Keratinocyte (primary cell): ENCODE measurements at regions not wholly inside any gene's neighbourhood (a gene's known extent, or its start where the extent isn't known, plus 50 kb on each side); places are given as distances from the start of the nearest gene placed in this dataset.

Experiments
- DNase-seq: peaks from one replicate; pipeline ENCODE4 v3.0.0-alpha.2; 2011; ENCODE audit warnings: low read depth, missing footprints, low spot score
- FAIRE-seq: peaks from 2 replicates; lab custom pipeline; 2011; peaks lifted over from hg19 to GRCh38; lab: Jason Lieb, UNC
- H2AFZ ChIP-seq: 2 replicates; pipeline ENCODE4 v1.6.0; 2012; ENCODE audit warnings: low read length, control low read depth, inconsistent platforms; ENCODE audit not compliant: control insufficient read depth
- H3K27ac ChIP-seq: 2 replicates; pipeline ENCODE4 v1.5.1; 2011; ENCODE audit warnings: low read length; ENCODE audit not compliant: control insufficient read depth, insufficient read depth
- H3K27me3 ChIP-seq: 3 replicates; pipeline ENCODE4 v1.6.0; 2011; ENCODE audit warnings: low read length; ENCODE audit not compliant: control insufficient read depth, insufficient read depth; ENCODE audit errors: extremely low read depth
- H3K36me3 ChIP-seq, 2 experiments: 2 replicates in 1 of 2; 3 replicates in 1 of 2; pipeline ENCODE4 v1.5.1; 2011; ENCODE audit warnings: low read length in 2 of 2, mild to moderate bottlenecking in 1 of 2; ENCODE audit not compliant: control insufficient read depth in 2 of 2, insufficient read depth in 2 of 2; ENCODE audit errors: extremely low read depth in 1 of 2
- H3K4me1 ChIP-seq: 3 replicates; pipeline ENCODE4 v1.5.1; 2011; ENCODE audit warnings: low read length; ENCODE audit not compliant: control insufficient read depth, insufficient read depth; ENCODE audit errors: extremely low read depth
- H3K4me2 ChIP-seq: 3 replicates; pipeline ENCODE4 v1.6.0; 2011; ENCODE audit warnings: low read depth, low read length; ENCODE audit not compliant: control insufficient read depth, insufficient read depth; ENCODE audit errors: extremely low read depth
- H3K4me3 ChIP-seq, 3 experiments: fragments of 200-600 bp in 1 of 3; sonication (generic) in 1 of 3; 2 replicates in 2 of 3; 3 replicates in 1 of 3; pipeline ENCODE4 v1.5.1; 2011 to 2016; ENCODE audit warnings: low read length in 3 of 3, mild to moderate bottlenecking in 3 of 3, control low read depth in 2 of 3, inconsistent platforms in 1 of 3, low read depth in 1 of 3, mixed read lengths in 1 of 3, mixed run types in 1 of 3, moderate library complexity in 1 of 3; ENCODE audit not compliant: control insufficient read depth in 2 of 3, insufficient read depth in 2 of 3; ENCODE audit errors: extremely low read depth in 1 of 3
- H3K79me2 ChIP-seq: 2 replicates; pipeline ENCODE4 v1.6.0; 2012; ENCODE audit warnings: low read length; ENCODE audit not compliant: control insufficient read depth, insufficient read depth
- H3K9ac ChIP-seq: 3 replicates; pipeline ENCODE4 v1.6.0; 2011; ENCODE audit warnings: low read length; ENCODE audit not compliant: control insufficient read depth, insufficient read depth; ENCODE audit errors: extremely low read depth
- H3K9me1 ChIP-seq: 3 replicates; pipeline ENCODE4 v1.6.0; 2011; ENCODE audit warnings: low read length; ENCODE audit not compliant: control insufficient read depth, insufficient read depth; ENCODE audit errors: extremely low read depth
- H3K9me3 ChIP-seq: 2 replicates; pipeline ENCODE4 v1.5.1; 2012; ENCODE audit warnings: low read depth, low read length; ENCODE audit not compliant: control insufficient read depth
- H4K20me1 ChIP-seq: 3 replicates; pipeline ENCODE4 v1.6.0; 2011; ENCODE audit warnings: low read length; ENCODE audit not compliant: control insufficient read depth, insufficient read depth; ENCODE audit errors: extremely low read depth
- EZH2 ChIP-seq: IDR thresholded peaks from one replicate; pipeline ENCODE4 v1.6.1; 2012; ENCODE audit warnings: inconsistent platforms, mild to moderate bottlenecking, low read length, moderate library complexity
- dilution Hi-C: fragments of 300-500 bp; cut with MboI; formaldehyde crosslinking; loops from one replicate; pipeline ENCODE4 v1.7.0; 2020; ENCODE audit warnings: low sequenced_read_pairs; ENCODE audit not compliant: extremely low pct_ligation_motif_present
- TF ChIP-seq, protein P1 (sequence below), 3 experiments: IDR thresholded peaks in 1 of 3; conservative IDR thresholded peaks in 1 of 3; optimal IDR thresholded peaks in 1 of 3; 2 replicates in 2 of 3; 3 replicates in 1 of 3; pipeline versions ENCODE3 to v1.5.1; 2011; ENCODE audit warnings: low read length in 3 of 3, mild to moderate bottlenecking in 3 of 3, moderate library complexity in 2 of 3, control low read depth in 1 of 3, inconsistent platforms in 1 of 3; ENCODE audit not compliant: insufficient read depth in 2 of 3; ENCODE audit errors: extremely low read depth in 1 of 3

DNA sequence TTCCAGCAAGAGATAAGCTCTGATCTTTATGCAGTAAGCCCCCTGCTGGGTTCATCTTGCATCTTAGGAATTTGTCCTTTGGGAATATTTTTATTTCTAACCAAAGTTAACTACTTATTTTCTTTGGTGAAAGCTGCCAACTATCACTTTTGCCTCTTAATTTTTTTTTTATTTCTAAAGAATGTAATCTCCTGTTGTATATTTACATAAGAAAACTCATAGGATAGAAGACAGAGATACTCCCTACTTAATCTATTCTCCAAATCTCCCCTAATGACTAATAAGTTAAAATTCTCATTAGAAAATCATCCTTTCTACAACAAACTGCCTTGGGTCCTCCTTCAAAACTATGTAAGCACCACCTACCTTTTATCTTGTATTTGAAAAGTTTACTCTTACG lies 612.2 kb upstream of the SLC39A10 start:
- no peak overlapping the region for H3K4me2 ChIP-seq
- H3K9me1 ChIP-seq: no peaks in the 10 kb centered on the region
- TF ChIP-seq EZH2: no peak
- TF ChIP-seq, protein P1, sequence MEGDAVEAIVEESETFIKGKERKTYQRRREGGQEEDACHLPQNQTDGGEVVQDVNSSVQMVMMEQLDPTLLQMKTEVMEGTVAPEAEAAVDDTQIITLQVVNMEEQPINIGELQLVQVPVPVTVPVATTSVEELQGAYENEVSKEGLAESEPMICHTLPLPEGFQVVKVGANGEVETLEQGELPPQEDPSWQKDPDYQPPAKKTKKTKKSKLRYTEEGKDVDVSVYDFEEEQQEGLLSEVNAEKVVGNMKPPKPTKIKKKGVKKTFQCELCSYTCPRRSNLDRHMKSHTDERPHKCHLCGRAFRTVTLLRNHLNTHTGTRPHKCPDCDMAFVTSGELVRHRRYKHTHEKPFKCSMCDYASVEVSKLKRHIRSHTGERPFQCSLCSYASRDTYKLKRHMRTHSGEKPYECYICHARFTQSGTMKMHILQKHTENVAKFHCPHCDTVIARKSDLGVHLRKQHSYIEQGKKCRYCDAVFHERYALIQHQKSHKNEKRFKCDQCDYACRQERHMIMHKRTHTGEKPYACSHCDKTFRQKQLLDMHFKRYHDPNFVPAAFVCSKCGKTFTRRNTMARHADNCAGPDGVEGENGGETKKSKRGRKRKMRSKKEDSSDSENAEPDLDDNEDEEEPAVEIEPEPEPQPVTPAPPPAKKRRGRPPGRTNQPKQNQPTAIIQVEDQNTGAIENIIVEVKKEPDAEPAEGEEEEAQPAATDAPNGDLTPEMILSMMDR (optimal IDR thresholded peaks at IDR 0.05 in 1 of 3, IDR thresholded peaks at IDR 0.05 in 1 of 3, conservative IDR thresholded peaks at IDR 0.05 in 1 of 3; ENCODE audit: extremely low read depth in 1 of 3, insufficient read depth in 2 of 3, low read length in 3 of 3): no peak
- FAIRE-seq: no peak
- dilution Hi-C loops: no loop called here
- no peak overlapping the region for H2AFZ ChIP-seq
- no peak overlapping the region for H3K27ac ChIP-seq
- DNase-seq: no peak
- H3K9ac ChIP-seq: no peak overlapping the region
- no peaks in the 10 kb centered on the region for H4K20me1 ChIP-seq
- no peaks in the 10 kb centered on the region for H3K4me1 ChIP-seq
- no peaks in the 10 kb centered on the region for H3K79me2 ChIP-seq
- H3K36me3 ChIP-seq: no peaks in the 10 kb centered on the region
- no peak overlapping the region for H3K4me3 ChIP-seq
- no peaks in the 10 kb centered on the region for H3K9me3 ChIP-seq
- no peaks in the 10 kb centered on the region for H3K27me3 ChIP-seq

- H3K79me2 ChIP-seq: no peaks in the 10 kb centered on the region
- no peak overlapping the region for H3K4me3 ChIP-seq
- H3K4me2 ChIP-seq: no peak overlapping the region
- no peaks in the 10 kb centered on the region for H3K4me1 ChIP-seq
- FAIRE-seq (no peak), DNase-seq (no peak)
- H3K27me3 ChIP-seq: no peaks in the 10 kb centered on the region
- no peaks in the 10 kb centered on the region for H4K20me1 ChIP-seq
- H3K9me3 ChIP-seq: no peaks in the 10 kb centered on the region
- no peak for TF ChIP-seq EZH2
- TF ChIP-seq, protein P1 (optimal IDR thresholded peaks at IDR 0.05 in 1 of 3, IDR thresholded peaks at IDR 0.05 in 1 of 3, conservative IDR thresholded peaks at IDR 0.05 in 1 of 3; ENCODE audit: extremely low read depth in 1 of 3, insufficient read depth in 2 of 3, low read length in 3 of 3): no peak
- no peak overlapping the region for H3K9ac ChIP-seq
- dilution Hi-C loops: no loop called here
- no peaks in the 10 kb centered on the region for H3K36me3 ChIP-seq
- no peak overlapping the region for H2AFZ ChIP-seq
- no peaks in the 10 kb centered on the region for H3K9me1 ChIP-seq
- H3K27ac ChIP-seq: no peak overlapping the region
These were observed 618.9 kb upstream of the SLC39A10 start for GRCh38 chr2:195038153-195038552.
